ENCODE measurements at regions not wholly inside any gene's neighbourhood (a gene's known extent, or its start where the extent isn't known, plus 50 kb on each side); places are given as distances from the start of the nearest gene placed in this dataset.

GRCh38 chr5:35443803-35444595, 173.7 kb upstream of the SPEF2 start:
- TF ChIP-seq POLR2A (IDR thresholded peaks at IDR 0.05) = no peak
- TF ChIP-seq CTCF (IDR thresholded peaks at IDR 0.05) = no peak
- ATAC-seq (no peak), DNase-seq (no peak)
- Histone ChIP-seq H3K27ac (no peak overlapping the region), H3K36me3 (no peaks in the 10 kb centered on the region), H3K9me3 (no peaks in the 10 kb centered on the region), H3K4me1 (no peaks in the 10 kb centered on the region), H3K27me3 (no peaks in the 10 kb centered on the region), H3K4me3 (no peak overlapping the region)
- WGBS (ENCODE audit: insufficient coverage, low coverage, low lambda C conversion rate, missing lambda C conversion rate) = 77% methylated on average over 3 of the region's 5 CpGs
- intact Hi-C loops (cut with DNase I) = no loop called here

GRCh38 chr5:35442885-35443639, 174.6 kb upstream of the SPEF2 start:
- H3K27ac ChIP-seq = no peak overlapping the region
- H3K9me3 ChIP-seq = no peaks in the 10 kb centered on the region
- WGBS (ENCODE audit: insufficient coverage, low coverage, low lambda C conversion rate, missing lambda C conversion rate) = 96% methylated on average over 4 of the region's 4 CpGs
- no peaks in the 10 kb centered on the region for H3K27me3 ChIP-seq
- H3K4me3 ChIP-seq = no peak overlapping the region
- no peak for TF ChIP-seq POLR2A (IDR thresholded peaks at IDR 0.05)
- TF ChIP-seq CTCF (IDR thresholded peaks at IDR 0.05) = no peak
- H3K36me3 ChIP-seq = no peaks in the 10 kb centered on the region
- no peak for DNase-seq
- no peak for ATAC-seq
- H3K4me1 ChIP-seq = no peaks in the 10 kb centered on the region
- intact Hi-C loops (cut with DNase I) = no loop called here

- Histone ChIP-seq H3K27me3 (no peaks in the 10 kb centered on the region), H3K9me3 (no peaks in the 10 kb centered on the region), H3K36me3 (no peaks in the 10 kb centered on the region), H3K4me1 (peaks cover 0 to 3% (median 0%) of the 10 kb centered on the region in 4 donors), H3K4me3 (no peak overlapping the region), H3K27ac (no peak overlapping the region)
- intact Hi-C loops (cut with DNase I) = no loop called here
- 72% methylated on average over 2 of the region's 2 CpGs for WGBS (ENCODE audit: insufficient coverage, low coverage, low lambda C conversion rate, missing lambda C conversion rate)
- no peak for DNase-seq
- no peak for ATAC-seq
- TF ChIP-seq CTCF (IDR thresholded peaks at IDR 0.05) (no peak), POLR2A (IDR thresholded peaks at IDR 0.05) (no peak)
Observed at GRCh38 chr5:35440409-35440808, 177.3 kb upstream of the SPEF2 start.

- DNase-seq = no peak
- intact Hi-C loops (cut with DNase I) = no loop called here
- no peak for ATAC-seq
- Histone ChIP-seq H3K9me3 (no peaks in the 10 kb centered on the region), H3K27ac (no peak overlapping the region), H3K27me3 (no peaks in the 10 kb centered on the region), H3K4me1 (peaks cover 0 to 3% (median 0%) of the 10 kb centered on the region in 4 donors), H3K4me3 (no peak overlapping the region), H3K36me3 (no peaks in the 10 kb centered on the region)
- TF ChIP-seq CTCF (IDR thresholded peaks at IDR 0.05) (no peak), POLR2A (IDR thresholded peaks at IDR 0.05) (no peak)
- WGBS (ENCODE audit: insufficient coverage, low coverage, low lambda C conversion rate, missing lambda C conversion rate) = 95% methylated on average over 2 of the region's 2 CpGs
Observed at GRCh38 chr5:35438786-35439185, 178.9 kb upstream of the SPEF2 start.
